ENCODE measurements at regions not wholly inside any gene's neighbourhood (a gene's known extent, or its start where the extent isn't known, plus 50 kb on each side); places are given as distances from the start of the nearest gene placed in this dataset.

DNA sequence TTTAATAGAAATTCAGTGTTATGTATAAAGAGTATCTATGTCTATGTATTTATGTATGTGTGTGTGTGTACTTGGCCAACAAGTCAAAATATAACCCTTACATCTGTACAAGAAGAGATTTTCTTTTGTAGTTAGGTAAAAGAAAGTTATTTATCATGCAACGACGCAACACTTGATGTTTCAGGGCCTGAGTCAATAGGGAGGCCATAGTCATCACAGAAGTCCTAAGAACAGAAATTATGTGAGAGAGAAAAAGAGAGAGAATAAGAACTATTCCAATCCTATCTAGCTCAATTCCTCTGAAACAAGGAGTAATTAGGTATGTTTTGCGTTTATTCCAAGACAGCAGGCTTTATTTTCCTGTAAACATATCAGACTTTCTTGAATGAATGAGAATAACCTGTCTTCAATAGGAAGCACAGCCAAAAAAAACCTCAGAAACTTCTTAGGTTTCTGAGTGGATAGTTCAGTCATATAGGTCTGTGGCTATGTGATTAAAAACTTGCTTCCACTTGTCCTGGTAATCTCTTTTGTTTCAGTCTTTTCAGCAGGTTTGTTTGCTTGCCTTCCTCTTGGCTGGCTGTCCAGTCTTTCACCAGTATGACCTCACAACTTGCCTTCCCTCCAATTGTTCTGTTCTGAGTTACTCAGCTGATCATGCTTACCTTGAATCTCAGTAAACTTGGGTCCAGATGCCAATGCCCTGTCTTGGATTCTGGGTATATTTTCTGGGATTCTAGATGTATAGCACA lies 382.4 kb upstream of the GBE1 start:
- DNase-seq (ENCODE audit: low read depth), result no peak
- TF ChIP-seq, protein P1, sequence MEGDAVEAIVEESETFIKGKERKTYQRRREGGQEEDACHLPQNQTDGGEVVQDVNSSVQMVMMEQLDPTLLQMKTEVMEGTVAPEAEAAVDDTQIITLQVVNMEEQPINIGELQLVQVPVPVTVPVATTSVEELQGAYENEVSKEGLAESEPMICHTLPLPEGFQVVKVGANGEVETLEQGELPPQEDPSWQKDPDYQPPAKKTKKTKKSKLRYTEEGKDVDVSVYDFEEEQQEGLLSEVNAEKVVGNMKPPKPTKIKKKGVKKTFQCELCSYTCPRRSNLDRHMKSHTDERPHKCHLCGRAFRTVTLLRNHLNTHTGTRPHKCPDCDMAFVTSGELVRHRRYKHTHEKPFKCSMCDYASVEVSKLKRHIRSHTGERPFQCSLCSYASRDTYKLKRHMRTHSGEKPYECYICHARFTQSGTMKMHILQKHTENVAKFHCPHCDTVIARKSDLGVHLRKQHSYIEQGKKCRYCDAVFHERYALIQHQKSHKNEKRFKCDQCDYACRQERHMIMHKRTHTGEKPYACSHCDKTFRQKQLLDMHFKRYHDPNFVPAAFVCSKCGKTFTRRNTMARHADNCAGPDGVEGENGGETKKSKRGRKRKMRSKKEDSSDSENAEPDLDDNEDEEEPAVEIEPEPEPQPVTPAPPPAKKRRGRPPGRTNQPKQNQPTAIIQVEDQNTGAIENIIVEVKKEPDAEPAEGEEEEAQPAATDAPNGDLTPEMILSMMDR (conservative IDR thresholded peaks at IDR 0.05; ENCODE audit: control insufficient read depth, insufficient read depth, low read depth, low read length), result no peak
- no peak overlapping the region for H3K4me3 ChIP-seq (ENCODE audit: control insufficient read depth, low read depth, low read length)

DNA sequence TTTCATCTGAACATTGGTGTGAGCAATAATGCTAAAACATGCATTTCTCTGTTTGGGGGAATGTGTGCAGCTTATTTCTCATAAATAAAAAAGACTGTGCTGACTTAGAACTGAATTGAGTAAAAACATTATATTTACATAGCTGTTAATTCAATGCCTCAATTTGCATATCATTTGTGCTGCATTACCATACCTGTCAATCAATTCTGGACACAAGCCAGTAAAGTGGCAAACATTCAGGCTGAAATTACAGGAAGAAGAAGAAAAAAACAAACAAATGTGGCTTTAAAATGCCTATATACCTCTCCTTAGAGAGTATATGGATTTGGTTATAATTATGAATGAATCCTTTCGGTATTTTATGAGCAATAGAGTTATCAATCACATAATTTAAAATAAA lies 380.1 kb upstream of the GBE1 start:
- TF ChIP-seq, protein P1 (conservative IDR thresholded peaks at IDR 0.05; ENCODE audit: control insufficient read depth, insufficient read depth, low read depth, low read length), result no peak
- H3K4me3 ChIP-seq (ENCODE audit: control insufficient read depth, low read depth, low read length), result no peak overlapping the region
- DNase-seq (ENCODE audit: low read depth), result no peak

DNA sequence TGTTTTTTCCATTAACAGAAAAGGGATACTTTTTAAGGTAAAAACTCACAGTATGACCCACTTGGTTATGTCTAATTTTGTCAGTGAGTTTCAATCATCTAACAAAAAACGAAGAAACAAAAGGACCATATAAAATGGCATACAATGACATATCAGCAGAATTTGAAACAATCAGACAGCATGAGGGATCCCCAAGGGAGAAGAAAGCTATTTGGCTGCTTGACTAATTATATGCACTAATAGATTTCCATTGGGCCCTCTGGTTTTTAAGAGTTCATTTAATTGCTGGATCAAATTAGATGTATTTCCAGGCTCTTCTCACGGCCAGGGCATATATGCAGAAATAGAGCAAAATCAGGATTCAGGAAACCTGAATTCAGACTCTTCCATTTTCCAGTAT lies 376.4 kb upstream of the GBE1 start:
- TF ChIP-seq, protein P1 (conservative IDR thresholded peaks at IDR 0.05; ENCODE audit: control insufficient read depth, insufficient read depth, low read depth, low read length), result no peak
- H3K4me3 ChIP-seq (ENCODE audit: control insufficient read depth, low read depth, low read length), result no peak overlapping the region
- DNase-seq (ENCODE audit: low read depth), result no peak

DNA sequence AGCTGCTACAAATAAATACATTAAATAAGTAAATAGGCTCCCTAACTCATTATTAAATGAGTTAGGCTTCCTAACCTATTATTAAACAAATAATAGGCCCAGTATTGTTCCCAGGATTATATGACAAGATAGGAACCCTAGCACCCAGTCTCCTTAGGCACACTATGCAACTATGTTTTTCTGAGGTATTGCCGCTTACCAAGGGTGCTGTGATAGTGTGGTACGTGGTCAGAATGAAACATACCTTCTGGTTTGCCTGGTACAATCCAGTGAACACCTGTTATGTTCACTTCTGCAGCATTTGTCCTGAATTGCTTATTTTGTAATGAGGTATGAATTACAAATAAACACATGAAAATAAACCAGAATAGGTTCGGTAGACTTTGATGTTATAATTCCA lies 375.6 kb upstream of the GBE1 start:
- DNase-seq (ENCODE audit: low read depth), result no peak
- TF ChIP-seq, protein P1 (conservative IDR thresholded peaks at IDR 0.05; ENCODE audit: control insufficient read depth, insufficient read depth, low read depth, low read length), result no peak
- H3K4me3 ChIP-seq (ENCODE audit: control insufficient read depth, low read depth, low read length), result no peak overlapping the region

DNA sequence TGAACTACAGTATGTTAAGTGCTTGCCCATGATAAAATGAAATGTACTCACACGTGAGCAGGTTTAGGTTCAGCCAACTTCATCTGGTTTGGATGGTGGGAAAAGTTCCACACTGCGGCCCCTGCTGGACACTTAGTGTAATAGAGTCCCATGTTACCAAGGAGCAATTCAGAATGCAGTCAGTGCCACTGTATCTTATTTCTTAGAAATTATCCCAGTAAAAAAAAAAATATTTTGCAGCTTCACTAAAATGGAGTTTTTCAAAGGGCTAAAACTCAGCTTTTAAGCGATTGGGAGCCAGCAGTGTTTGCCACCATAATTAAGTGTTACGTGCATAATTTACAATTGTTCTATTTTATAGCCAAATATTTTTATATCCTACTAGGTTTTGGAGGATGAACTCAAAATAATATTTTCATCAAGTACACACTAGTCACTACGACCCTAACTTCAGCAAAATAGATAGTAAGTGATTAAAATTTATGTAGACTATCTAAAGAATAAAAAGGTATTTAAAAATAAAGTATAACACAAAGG lies 371.7 kb upstream of the GBE1 start:
- no peak overlapping the region for H3K4me3 ChIP-seq (ENCODE audit: control insufficient read depth, low read depth, low read length)
- peak; percentile 70 for DNase-seq (ENCODE audit: low read depth)
- TF ChIP-seq, protein P1 (conservative IDR thresholded peaks at IDR 0.05; ENCODE audit: control insufficient read depth, insufficient read depth, low read depth, low read length), result peak; percentile 87

DNA sequence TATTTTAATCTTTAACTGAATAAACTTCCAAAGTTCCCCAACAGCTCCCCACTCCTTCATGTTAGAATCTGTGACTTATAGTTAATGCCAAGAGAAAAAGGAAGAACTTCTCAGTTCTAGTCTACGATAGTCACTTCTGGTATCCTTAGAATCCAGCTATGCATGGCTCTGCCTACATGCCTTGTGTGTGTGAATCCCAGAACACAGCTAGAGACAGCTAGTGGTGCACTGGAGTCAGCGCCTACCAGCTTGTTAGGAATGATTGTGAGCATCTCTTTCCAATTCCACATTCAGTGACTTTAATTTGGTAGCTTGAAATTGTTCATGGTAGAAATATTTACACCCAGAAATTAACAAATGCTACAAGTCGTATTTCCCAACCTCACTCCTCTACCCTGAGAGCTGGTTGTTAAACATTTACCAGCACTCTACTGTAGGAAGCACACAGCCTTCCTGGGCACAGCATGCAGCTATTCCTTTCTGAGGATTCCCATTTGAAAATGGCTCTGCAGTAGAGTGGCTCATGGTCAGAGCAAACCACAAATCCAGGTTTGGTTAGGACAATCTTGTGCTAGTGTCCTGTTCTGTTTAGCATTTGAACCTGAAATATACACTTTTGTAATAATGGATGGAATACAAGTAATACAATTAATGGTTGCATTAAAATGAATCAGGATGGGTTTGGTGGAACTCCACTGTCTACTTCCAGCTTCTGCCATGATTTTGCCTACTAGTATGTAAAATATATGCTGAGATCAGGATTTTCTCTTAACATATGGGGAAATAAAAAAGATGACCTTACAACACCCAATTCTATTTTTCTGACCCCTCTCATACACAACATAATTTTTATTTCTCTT lies 371.0 kb upstream of the GBE1 start:
- TF ChIP-seq, protein P1 (conservative IDR thresholded peaks at IDR 0.05; ENCODE audit: control insufficient read depth, insufficient read depth, low read depth, low read length), result no peak
- DNase-seq (ENCODE audit: low read depth), result no peak
- no peak overlapping the region for H3K4me3 ChIP-seq (ENCODE audit: control insufficient read depth, low read depth, low read length)

Measured in fibroblast of mammary gland (primary cell).